Bronchial epithelial cell (primary cell): ENCODE measurements at regions not wholly inside any gene's neighbourhood (a gene's known extent, or its start where the extent isn't known, plus 50 kb on each side); places are given as distances from the start of the nearest gene placed in this dataset.

ENCODE experiments used
- DNase-seq: peaks from one replicate; pipeline ENCODE4 v3.0.0-alpha.2; 2010; ENCODE audit warnings: low read depth
- FAIRE-seq: peaks from 2 replicates; lab custom pipeline; 2011; peaks lifted over from hg19 to GRCh38; lab: Jason Lieb, UNC
- H3K27me3 ChIP-seq: 2 replicates; pipeline ENCODE4 v1.5.1; 2011; ENCODE audit warnings: low read length; ENCODE audit not compliant: control insufficient read depth, insufficient read depth
- H3K36me3 ChIP-seq: 2 replicates; pipeline ENCODE4 v1.5.1; 2011; ENCODE audit warnings: low read length; ENCODE audit not compliant: control insufficient read depth, insufficient read depth
- H3K4me3 ChIP-seq: 2 replicates; pipeline ENCODE4 v1.5.1; 2011; ENCODE audit warnings: mild to moderate bottlenecking, low read depth, low read length, control low read depth
- CTCF ChIP-seq: IDR thresholded peaks from 2 replicates; pipeline ENCODE4 v1.5.1; 2011; ENCODE audit warnings: mild to moderate bottlenecking, moderate library complexity, low read length, control low read depth, inconsistent platforms; ENCODE audit not compliant: insufficient read depth, severe bottlenecking

GRCh38 chr4:20543131-20543530 lies 157.1 kb upstream of the PACRGL start:
- FAIRE-seq, result no peak
- TF ChIP-seq CTCF, result no peak
- Histone ChIP-seq H3K4me3 (no peak overlapping the region), H3K36me3 (no peaks in the 10 kb centered on the region), H3K27me3 (no peaks in the 10 kb centered on the region)
- no peak for DNase-seq

GRCh38 chr4:20544645-20545044 lies 155.6 kb upstream of the PACRGL start:
- DNase-seq (peak; percentile 52), FAIRE-seq (no peak)
- TF ChIP-seq CTCF, result peak; percentile 35
- Histone ChIP-seq H3K27me3 (no peaks in the 10 kb centered on the region), H3K36me3 (no peaks in the 10 kb centered on the region), H3K4me3 (no peak overlapping the region)

- Histone ChIP-seq H3K36me3 (no peaks in the 10 kb centered on the region), H3K27me3 (no peaks in the 10 kb centered on the region), H3K4me3 (no peak overlapping the region)
- FAIRE-seq, result no peak
- no peak for DNase-seq
- no peak for TF ChIP-seq CTCF
Observed at GRCh38 chr4:20552004-20552403, 148.3 kb upstream of the PACRGL start.

- H3K4me3 ChIP-seq, result no peak overlapping the region
- FAIRE-seq (no peak), DNase-seq (peak; percentile 59)
- TF ChIP-seq CTCF, result no peak
- H3K27me3 ChIP-seq, result no peaks in the 10 kb centered on the region
- no peaks in the 10 kb centered on the region for H3K36me3 ChIP-seq
Observed at GRCh38 chr4:20554134-20554533, 146.1 kb upstream of the PACRGL start.

GRCh38 chr4:20565075-20565721 lies 135.1 kb upstream of the PACRGL start:
- DNase-seq, result no peak
- Histone ChIP-seq H3K27me3 (no peaks in the 10 kb centered on the region), H3K36me3 (no peaks in the 10 kb centered on the region), H3K4me3 (no peak overlapping the region)
- FAIRE-seq, result no peak
- TF ChIP-seq CTCF, result no peak

GRCh38 chr4:20570981-20571715 lies 129.1 kb upstream of the PACRGL start:
- FAIRE-seq (no peak), DNase-seq (no peak)
- no peak for TF ChIP-seq CTCF
- no peak overlapping the region for H3K4me3 ChIP-seq
- H3K27me3 ChIP-seq, result no peaks in the 10 kb centered on the region
- no peaks in the 10 kb centered on the region for H3K36me3 ChIP-seq
